Stimulated activated CD4-positive, alpha-beta T cell treated with anti-CD3 and anti-CD28 coated beads, Interleukin-4, amount 100 ng/mL, for 4 hours (primary cell): ENCODE measurements at regions not wholly inside any gene's neighbourhood (a gene's known extent, or its start where the extent isn't known, plus 50 kb on each side); places are given as distances from the start of the nearest gene placed in this dataset.
A peak's percentile ranks its signal among the peaks of the same experiment; 100 is the strongest.

Experiments used
- DNase-seq, 2 experiments: peaks; one replicate each; pipeline ENCODE4 v3.0.0-alpha.2; 2020

DNA sequence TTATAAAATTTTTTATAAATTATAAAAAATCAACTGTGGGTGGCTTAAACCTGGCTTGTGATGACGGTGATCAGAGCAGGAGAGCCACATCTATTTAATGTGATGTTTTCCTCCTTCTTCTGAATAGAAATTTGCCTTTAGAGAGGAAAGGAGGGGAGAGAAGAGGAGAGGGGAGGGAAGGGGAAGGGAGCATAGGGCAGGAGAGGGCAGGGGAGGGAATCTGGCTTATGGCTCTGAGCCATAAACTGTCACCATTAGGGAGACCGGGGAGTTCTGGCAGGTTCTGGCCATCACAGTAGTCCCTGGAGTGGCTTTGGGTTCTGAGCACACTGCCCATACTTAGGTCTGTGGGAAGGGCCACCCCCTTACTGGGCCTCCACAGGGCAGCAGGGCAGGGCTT lies 167.8 kb downstream of the ENGASE start:
- DNase-seq, result no peak

DNA sequence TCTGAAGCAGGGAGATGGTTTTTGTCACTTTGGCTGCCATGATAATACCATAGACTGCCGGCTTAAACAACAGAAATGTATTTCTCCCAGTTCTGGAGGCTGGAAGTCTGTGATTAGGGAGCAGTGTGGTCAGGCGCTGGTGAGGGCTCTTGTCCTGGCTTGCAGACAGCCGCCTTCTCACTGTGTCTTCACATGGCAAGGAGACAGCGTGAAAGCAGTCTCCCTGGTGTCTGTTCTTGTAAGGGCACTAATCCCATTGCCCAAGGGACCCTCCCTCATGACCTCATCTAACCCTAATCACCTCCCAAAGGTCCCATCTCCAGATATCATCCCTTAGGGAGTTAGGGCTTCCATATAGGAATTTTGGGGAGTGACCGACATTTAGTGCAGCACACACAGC lies 167.0 kb downstream of the ENGASE start:
- no peak for DNase-seq

GRCh38 chr17:79239205-79239604 lies 164.6 kb downstream of the ENGASE start:
- DNase-seq, result no peak

DNA sequence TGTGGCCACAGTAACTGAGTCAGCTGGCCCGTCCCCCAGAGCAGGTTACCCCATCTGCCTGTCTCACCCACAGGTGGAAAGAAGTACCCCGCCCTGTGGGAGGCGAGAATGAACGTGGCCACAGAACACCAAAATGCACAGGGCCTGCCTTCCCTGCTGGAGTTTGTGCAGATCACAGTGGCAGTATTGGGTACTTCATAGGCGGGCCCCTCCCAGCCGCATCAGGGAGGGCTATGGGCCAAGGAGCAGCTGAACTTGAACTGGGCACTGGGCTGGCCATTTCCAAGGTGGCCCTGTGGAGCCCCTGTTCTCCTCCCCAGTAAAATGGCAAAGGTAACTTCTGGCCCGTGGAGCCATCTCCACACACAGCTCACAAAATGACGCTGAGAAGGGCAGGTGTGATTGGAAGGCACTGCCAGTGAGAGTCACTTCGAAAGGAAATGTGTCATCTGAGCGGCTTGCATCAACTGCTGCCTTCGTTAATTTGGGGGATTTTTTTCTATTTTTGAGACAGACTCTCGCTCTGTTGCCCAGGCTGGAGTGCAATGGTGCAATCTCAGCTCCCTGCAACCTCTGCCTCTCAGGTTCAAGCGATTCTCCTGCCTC lies 162.9 kb downstream of the ENGASE start:
- DNase-seq, result no peak

- no peak for DNase-seq
Measured at GRCh38 chr17:79235808-79236207, 161.2 kb downstream of the ENGASE start.

- DNase-seq, result no peak
Measured at GRCh38 chr17:79233916-79234551, 159.4 kb downstream of the ENGASE start.

GRCh38 chr17:79232957-79233356 lies 158.3 kb downstream of the ENGASE start:
- no peak for DNase-seq

DNA sequence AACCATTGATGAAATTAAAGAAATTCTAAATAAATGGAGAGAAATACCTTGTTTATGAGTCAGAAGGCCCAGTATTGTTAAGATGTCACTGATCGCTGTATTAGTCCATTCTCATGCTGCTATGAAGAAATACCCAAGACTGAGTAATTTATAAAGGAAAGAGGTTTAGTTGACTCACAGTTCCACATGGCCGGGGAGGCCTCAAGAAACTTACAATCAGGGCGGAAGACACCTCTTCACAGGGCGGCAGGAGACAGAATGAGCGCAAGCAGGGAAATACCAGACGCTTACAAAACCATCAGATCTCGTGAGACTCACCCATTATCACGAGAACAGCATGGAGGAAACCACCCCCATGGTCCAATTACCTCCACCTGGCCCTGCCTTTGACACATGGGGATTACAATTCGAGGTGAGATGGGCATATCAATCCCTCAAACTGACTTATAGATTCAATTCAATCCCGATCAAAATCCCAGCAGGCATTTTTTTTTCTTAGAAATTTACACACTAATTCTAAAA lies 157.2 kb downstream of the ENGASE start:
- no peak for DNase-seq

- DNase-seq, result no peak
Measured at GRCh38 chr17:79230576-79230975, 156.0 kb downstream of the ENGASE start.

- no peak for DNase-seq
Measured at GRCh38 chr17:79226037-79226436, 151.4 kb downstream of the ENGASE start.

DNA sequence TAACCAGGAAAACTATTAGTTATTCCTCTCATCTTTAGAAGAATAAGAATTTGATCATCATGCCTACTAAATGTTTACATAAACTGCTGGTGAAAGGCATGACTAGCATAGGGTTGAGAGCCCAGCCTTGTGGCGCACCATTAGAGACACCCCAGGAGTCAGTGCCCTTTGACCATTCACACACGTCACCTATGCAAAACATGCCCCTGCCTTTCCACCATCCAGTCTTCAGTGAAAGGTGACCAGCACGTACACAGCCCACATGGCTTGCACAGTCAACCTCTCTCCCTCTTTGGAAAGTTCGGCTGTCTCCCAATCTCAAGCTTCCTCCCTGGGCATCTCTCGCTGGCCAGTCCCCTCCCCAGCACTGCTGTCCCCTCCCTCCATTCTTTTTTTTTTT lies 150.3 kb downstream of the ENGASE start:
- no peak for DNase-seq

DNA sequence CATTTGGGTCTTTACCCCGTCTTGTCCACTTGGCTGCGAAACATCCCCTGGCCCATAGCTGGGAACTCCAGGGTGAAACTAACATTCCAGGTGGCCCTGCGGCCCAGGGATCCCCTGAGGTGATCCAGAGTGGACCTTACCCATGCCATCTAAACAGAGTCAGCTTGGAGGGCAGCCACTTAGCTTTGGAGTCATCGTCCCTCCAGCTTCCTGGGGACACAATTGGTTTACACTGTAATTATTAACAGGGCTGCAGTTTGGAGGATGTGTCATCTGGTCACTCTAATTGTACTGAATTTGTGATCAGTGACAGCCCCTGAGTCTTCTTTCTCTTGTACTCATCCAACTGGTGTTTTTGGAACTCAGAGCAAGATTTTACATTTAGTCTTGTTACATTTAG lies 149.9 kb downstream of the ENGASE start:
- no peak for DNase-seq

DNA sequence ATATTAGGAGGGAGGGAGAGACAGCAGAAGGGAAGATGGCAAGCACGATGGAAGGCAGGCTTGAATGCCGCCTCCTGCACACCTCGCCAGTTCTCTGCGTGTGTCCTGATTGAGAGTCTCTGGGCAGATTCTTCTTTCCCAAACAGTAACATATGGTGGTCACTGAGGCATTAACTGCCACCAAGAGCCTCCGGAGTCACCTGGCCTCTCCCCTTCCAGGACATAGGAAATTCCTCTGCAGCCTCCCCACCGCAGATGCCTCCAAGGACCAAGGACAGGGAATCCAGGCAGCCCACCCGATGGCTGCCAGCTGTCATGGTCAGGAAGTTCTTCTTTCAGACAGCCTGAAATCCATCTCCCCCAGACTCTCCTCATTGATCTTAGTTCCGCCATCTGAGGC lies 149.3 kb downstream of the ENGASE start:
- DNase-seq, result no peak

- no peak for DNase-seq
Measured at GRCh38 chr17:79223471-79223870, 148.8 kb downstream of the ENGASE start.

- no peak for DNase-seq
Measured at GRCh38 chr17:79221597-79221996, 147.0 kb downstream of the ENGASE start.

- DNase-seq, result peak in 1 of 2 experiments; percentile 12
Measured at GRCh38 chr17:79220713-79221291, 146.2 kb downstream of the ENGASE start.

DNA sequence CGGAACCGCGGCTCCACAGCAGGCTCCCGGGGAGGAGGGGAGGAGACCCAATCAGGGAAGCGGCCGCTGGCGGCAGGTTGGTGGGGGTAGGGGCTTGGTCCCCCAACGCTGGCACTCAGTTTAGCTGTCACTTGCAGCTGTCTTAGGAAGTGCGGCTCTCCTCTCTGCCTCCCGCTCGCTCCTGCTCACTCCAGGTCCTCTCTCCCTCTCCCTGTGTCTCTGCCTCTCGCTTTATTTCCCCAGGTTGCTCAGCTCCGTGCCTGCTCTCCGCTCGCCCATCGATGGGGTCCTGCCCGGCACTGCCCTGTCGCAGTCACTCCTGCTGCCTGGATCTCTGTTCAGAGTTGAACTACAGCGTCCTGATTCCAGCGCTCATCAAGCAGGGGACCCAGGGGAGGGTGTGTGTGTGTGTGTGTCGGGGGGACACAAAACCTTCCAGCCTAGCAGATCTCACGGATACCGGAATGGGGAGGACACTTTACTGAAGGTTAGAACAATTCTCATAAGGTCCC lies 145.6 kb downstream of the ENGASE start:
- DNase-seq, result no peak

- DNase-seq, result no peak
Measured at GRCh38 chr17:79219208-79219935, 144.7 kb downstream of the ENGASE start.

DNA sequence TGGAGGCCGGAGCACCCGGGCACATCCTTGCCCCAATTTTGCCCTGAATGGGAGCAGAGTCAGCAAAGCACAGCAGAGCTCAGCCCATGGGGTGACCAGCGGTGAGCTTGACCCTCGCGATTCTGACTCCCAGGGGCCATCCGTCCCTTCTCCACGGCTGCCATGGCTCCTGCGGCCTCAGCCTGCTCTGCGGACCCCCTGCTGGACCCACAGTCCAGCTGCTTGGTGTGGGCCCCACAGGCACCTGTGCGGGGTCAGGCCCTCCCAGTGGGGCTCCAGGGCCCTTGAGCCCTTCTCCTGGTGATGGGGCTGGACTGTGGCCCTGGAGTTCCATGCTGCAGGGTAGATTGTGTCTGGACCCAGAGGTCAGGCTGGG lies 144.2 kb downstream of the ENGASE start:
- DNase-seq, result no peak

GRCh38 chr17:79218175-79218824 lies 143.7 kb downstream of the ENGASE start:
- DNase-seq, result no peak

GRCh38 chr17:79217473-79218135 lies 143.0 kb downstream of the ENGASE start:
- DNase-seq, result no peak

DNA sequence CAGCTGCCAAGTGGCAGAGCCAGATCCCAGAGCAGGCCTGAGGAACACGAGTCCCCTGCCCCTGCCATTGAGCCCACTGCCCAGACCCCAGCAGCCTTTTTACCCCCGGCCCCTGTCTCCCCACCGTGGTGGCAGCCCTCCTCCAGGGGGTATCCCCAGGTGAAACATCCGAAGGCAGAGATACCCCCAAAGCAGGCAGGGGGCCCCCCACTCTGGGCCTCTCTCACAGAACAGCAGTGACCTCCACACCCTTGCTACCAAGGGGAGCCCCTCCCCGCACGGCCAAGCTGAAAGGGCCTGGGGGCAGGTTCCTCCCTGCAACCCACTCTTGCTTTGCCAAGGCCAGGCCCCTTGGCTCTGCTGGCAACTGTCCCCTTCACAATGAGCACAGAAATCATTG lies 142.2 kb downstream of the ENGASE start:
- no peak for DNase-seq
